Activated T-cell treated with anti-CD3 and anti-CD28 coated beads for 1 hour (primary cell): ENCODE measurements at regions not wholly inside any gene's neighbourhood (a gene's known extent, or its start where the extent isn't known, plus 50 kb on each side); places are given as distances from the start of the nearest gene placed in this dataset.

Experiments
- DNase-seq: peaks from one replicate; pipeline ENCODE4 v3.0.0-alpha.2; 2020; ENCODE audit warnings: low read depth

- DNase-seq: no peak
Observed at GRCh38 chr16:85541980-85542900, 70.9 kb upstream of the GSE1 start.

DNA sequence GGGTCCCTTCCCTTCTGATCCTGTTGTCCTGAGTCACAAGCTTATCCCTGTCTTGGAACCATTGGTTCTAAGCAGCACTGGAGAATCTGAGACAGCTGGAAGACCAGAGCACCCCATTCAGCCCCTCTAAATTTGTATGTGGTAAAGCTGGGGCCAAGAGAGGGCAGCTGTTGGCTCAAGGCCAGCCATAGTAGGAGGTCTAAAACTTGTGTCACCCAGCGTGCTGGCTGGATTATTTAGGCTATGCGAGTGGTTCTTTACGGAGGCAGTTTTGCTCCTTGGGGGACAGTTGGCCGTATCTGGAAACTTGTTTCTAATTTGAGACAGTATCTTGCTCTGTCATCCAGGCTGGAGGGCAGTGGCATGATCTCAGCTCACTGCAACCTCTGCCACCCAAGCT is 69.6 kb upstream of the GSE1 start:
- no peak for DNase-seq

DNA sequence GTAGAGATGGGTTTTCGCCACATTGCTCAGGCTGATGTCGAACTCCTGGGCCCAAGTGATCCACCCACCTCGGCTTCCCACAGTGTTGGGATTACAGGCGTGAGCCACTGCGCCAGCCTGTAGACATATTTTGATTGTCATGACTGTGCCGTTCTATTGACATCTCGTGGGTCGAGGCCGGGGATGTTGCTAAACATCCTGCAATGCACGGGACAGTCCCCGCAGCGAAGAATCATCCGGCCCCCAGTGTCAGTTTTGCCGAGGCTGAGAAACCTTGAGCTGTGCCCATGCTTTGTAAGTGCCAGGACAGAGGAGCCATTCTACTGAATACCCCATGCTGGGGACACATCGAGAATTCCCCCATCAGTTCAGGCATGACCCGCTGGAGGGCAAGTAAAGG is 69.1 kb upstream of the GSE1 start:
- no peak for DNase-seq

DNA sequence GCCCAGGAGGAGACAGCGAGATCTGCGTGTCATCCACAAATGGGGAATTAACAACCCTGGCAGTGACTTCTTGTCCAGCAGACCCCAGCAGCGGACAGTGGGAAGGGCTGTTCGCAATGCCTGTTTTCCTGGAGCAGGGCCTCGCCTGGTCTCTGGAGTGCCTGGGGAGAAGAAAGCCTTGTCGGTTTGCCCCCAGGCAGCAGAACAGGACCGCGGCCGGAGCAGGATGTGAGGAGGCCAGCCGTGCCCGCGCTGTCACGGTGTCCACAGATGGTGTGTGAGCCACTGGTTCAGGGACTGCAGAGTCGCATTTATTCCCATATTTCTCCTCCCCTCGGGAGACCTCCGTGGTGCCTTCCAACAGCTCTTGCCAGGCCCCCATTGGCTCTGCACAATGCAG is 68.5 kb upstream of the GSE1 start:
- no peak for DNase-seq

DNA sequence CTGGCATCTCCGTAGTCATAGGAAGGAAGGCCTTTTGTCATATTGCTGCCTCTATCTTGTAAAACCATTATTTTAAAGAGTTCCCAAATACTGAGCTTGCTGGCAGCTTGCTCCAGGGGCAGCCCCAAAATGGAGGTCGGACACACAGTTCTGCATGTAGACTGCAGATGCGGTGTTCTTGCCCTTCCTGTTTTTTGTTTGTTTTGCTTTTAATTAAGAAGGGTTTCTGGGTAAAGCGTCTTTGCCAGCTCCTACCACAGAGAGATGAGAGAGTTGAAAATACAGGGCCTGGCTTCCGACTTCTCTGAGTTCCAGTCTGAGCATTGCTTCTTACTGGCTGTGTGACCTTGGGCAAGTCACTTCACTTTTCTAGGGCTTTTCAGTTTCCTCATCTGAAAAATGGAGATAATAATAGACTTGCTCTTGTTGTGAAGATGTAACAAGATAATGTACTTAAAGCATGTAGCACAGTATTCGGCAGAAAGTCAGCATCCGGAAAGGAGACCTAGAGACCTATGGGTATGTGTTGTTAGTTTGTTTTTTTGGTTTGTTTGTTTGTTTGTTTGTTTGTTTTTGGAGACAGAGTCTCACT is 67.8 kb upstream of the GSE1 start:
- DNase-seq: no peak

DNA sequence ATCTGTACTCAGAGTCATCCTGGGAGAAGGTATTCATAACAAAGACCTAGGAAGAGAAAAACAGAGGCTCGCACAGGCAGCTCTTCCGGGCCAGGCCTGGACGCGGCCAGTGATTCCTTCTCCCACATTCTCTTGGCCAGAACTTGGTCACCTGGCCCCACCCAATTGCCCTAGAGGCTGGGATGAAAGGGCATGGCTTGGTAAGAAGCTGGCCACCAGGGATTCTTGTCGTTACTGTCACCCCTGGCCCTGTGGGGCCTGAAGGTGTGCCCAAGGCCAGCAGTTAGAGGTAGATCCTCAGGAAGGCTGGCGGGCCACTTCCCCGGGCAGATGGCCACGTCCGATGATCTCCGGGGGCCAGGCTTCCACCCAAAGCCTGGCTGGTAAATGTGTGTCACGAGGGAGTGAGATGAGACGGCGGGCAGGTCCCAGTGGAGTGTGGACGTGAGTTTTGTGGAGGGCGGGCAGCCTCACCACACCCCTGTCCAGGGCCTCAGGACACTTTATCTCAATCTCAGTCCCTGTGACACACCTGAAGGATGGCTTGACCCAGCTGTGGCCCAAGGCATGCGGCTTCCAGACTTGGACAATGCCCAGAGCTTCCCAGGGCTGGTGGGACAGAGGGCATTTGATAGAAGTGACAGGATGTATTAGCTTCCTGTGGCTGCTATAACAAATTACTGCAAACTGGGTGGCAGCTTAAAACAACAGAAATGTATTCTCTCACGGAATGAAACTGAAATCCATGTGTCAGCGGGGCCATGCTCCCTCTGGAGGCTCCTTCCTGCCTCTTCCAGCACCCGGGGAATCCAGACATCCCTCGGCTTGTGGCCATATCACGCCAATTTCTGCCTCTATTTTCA is 66.3 kb upstream of the GSE1 start:
- DNase-seq: no peak

DNA sequence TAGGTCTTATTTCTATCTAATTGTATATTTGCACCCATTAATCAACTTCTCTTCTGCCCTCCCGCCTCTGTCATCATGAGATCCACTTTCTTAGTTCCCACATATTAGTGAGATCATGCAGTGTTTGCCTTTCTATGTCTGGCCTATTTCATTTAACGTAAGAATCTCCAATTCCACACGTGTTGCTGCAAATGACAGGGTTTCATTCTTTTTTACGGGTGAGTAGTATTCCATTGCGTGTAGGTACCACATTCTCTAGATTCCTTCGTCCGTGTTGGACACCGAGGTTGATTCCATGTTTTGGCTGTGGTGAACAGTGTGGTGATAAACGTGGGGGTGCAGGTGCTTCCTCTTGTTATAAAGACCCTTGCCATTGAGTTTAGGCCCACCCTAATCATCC is 64.7 kb upstream of the GSE1 start:
- no peak for DNase-seq

GRCh38 chr16:85549766-85550421 is 63.2 kb upstream of the GSE1 start:
- no peak for DNase-seq

GRCh38 chr16:85550422-85550864 is 62.7 kb upstream of the GSE1 start:
- no peak for DNase-seq

GRCh38 chr16:85550953-85551924 is 61.9 kb upstream of the GSE1 start:
- no peak for DNase-seq

DNA sequence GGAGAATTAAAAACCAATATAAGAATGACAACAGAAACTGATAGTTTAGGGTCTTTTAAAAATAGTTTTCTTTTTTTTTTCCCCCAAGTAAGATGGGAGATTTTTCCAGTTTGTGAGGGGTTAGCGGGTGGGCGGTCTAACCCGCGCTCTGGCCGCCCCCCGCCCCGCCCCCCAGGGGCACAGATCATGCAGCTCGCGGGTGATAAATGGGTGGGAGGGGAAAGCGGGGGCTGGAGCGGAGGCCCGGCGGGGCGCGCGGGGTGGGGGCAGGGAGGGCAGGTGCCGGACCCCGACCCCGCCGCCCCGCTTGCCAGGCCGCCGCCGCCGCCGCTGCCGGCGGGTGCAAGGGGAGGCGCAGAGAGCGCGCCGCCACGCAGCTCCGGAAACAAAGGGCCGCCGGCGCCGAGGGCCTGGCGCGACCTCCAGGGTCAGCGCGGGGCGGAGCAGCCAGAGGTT is 60.1 kb upstream of the GSE1 start:
- DNase-seq: no peak

GRCh38 chr16:85553436-85554113 is 59.5 kb upstream of the GSE1 start:
- no peak for DNase-seq

GRCh38 chr16:85554114-85554888 is 58.8 kb upstream of the GSE1 start:
- peak; percentile 52 for DNase-seq

- peak; percentile 39 for DNase-seq
Observed at GRCh38 chr16:85554889-85555718, 58.0 kb upstream of the GSE1 start.

GRCh38 chr16:85555719-85556455 is 57.2 kb upstream of the GSE1 start:
- DNase-seq: no peak

DNA sequence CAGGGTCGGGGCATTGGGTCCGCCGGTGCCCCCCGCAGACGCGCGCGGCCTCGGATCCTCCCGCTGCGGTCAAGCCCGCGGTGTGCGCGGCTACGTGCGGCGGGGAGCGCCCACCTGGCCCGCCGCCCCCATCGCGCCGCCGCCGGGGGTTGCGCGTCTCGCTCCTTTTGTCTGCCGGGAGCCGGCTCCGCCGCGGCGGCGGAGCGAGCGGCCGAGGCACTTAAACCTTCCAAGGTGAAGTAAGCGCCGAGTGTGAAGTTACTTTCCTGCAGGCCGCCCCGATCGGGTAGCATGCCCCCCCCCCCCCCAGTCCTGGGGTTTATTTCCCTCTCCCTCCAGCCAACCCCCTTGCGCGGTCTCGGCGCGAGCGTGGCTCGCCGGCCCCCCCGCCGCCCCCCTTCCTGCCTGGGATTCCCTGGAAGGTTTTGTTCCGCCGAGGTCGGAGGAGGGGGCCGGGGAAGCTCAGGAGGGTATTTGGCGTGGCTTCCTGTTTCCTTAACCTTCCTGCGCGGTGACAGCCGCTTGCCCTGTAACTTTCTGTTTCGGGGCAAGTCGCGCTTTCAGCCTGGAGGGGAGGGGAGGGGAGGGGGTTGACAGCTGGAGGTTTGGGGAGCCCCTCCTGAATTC is 56.6 kb upstream of the GSE1 start:
- peak; percentile 34 for DNase-seq
